ENCODE measurements at regions not wholly inside any gene's neighbourhood (a gene's known extent, or its start where the extent isn't known, plus 50 kb on each side); places are given as distances from the start of the nearest gene placed in this dataset.

- DNase-seq: no peak
Measured at GRCh38 chr2:239684996-239685395, 284.2 kb upstream of the HDAC4 start.

- no peak for DNase-seq
Measured at GRCh38 chr2:239684271-239684810, 283.5 kb upstream of the HDAC4 start.

GRCh38 chr2:239682518-239682917, 281.7 kb upstream of the HDAC4 start:
- DNase-seq: no peak

- DNase-seq: no peak
Measured at GRCh38 chr2:239679755-239680154, 278.9 kb upstream of the HDAC4 start.

GRCh38 chr2:239678666-239679296, 278.0 kb upstream of the HDAC4 start:
- no peak for DNase-seq

- DNase-seq: no peak
Measured at GRCh38 chr2:239678186-239678490, 277.3 kb upstream of the HDAC4 start.

- DNase-seq: no peak
Measured at GRCh38 chr2:239677453-239678185, 276.8 kb upstream of the HDAC4 start.

GRCh38 chr2:239676716-239677452, 276.1 kb upstream of the HDAC4 start:
- DNase-seq: no peak

- no peak for DNase-seq
Measured at GRCh38 chr2:239675826-239676715, 275.3 kb upstream of the HDAC4 start.

- DNase-seq: no peak
Measured at GRCh38 chr2:239674981-239675825, 274.4 kb upstream of the HDAC4 start.

- no peak for DNase-seq
Measured at GRCh38 chr2:239674101-239674980, 273.5 kb upstream of the HDAC4 start.

- DNase-seq: no peak
Measured at GRCh38 chr2:239673641-239674040, 272.8 kb upstream of the HDAC4 start.

GRCh38 chr2:239671916-239672849, 271.4 kb upstream of the HDAC4 start:
- no peak for DNase-seq

- DNase-seq: no peak
Measured at GRCh38 chr2:239671471-239671870, 270.7 kb upstream of the HDAC4 start.

- DNase-seq: no peak
Measured at GRCh38 chr2:239670463-239671120, 269.8 kb upstream of the HDAC4 start.

- no peak for DNase-seq
Measured at GRCh38 chr2:239669899-239670460, 269.2 kb upstream of the HDAC4 start.

GRCh38 chr2:239669181-239669898, 268.5 kb upstream of the HDAC4 start:
- no peak for DNase-seq

GRCh38 chr2:239668651-239669050, 267.8 kb upstream of the HDAC4 start:
- DNase-seq: no peak

Data from dermis blood vessel endothelial cell (primary cell).